ENCODE measurements at regions not wholly inside any gene's neighbourhood (a gene's known extent, or its start where the extent isn't known, plus 50 kb on each side); places are given as distances from the start of the nearest gene placed in this dataset.

DNA sequence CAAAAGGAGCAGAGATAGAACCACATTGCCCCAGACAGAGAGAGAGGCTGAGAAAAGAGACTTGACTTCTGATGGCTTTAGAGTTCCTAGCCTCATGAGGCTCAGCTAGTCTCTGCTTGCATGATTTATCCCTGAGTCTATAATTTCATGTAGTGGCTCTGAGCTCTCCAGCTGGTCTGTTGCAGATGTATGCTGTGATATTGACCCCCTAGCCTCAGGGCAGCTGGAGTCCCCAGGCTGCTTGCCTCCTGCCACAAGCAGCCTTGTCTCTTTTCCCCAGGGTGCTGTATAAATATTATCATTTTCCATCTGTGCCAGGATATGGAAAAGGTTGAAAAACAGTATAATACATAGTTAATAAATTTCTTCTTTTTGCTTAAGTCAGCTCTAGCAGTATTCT is 467.6 kb upstream of the CWC22 start:
- no peak for TF ChIP-seq ZFP41 (tag by site-specific recombination; IDR thresholded peaks at IDR 0.05; ENCODE audit: borderline replicate concordance)
- TF ChIP-seq CTCF (tag by site-specific recombination; IDR thresholded peaks at IDR 0.05): no peak
- no peak for TF ChIP-seq ZNF239 (tag by site-specific recombination; IDR thresholded peaks at IDR 0.05)
- no peak for TF ChIP-seq ZNF423 (tag by site-specific recombination; IDR thresholded peaks at IDR 0.05)
